HCT116 (cell line): ENCODE measurements at regions not wholly inside any gene's neighbourhood (a gene's known extent, or its start where the extent isn't known, plus 50 kb on each side); places are given as distances from the start of the nearest gene placed in this dataset.

Experiments used
- ATAC-seq: fragments of 200-7000 bp; cut with Tn5 transposase; 2 replicates; pipeline ENCODE4 v1.9.1; 2020; ENCODE audit warnings: mild to moderate bottlenecking, moderate library complexity
- BruUV-seq: library from RNA; stranded (reverse); fragments of 400-500 nt; replicated peaks from 2 replicates; lab custom pipeline; 2021; lab: Mats Ljungman, UMichigan
- CTCF ChIA-PET: fragments of 300-600 bp; sonication (Branson Sonifier 250); formaldehyde crosslinking; loops from one replicate; lab custom pipeline; 2021; ENCODE audit warnings: antibody characterized with exemption; lab: Charles Lee
- POLR2A ChIA-PET: fragments of 300-600, 350-600 bp; sonication (Branson Sonifier 250); formaldehyde crosslinking; loops from one replicate; lab custom pipeline; 2021; ENCODE audit warnings: antibody characterized with exemption; lab: Charles Lee
- RAD21 ChIA-PET, 2 experiments: fragments of 300-600 bp; sonication (Branson Sonifier 250); formaldehyde crosslinking; loops; one replicate each; lab custom pipeline; 2023; ENCODE audit warnings: low total read pairs in 2 of 2; ENCODE audit not compliant: uncharacterized antibody in 2 of 2, unreplicated experiment in 2 of 2, low non-redundant PET in 1 of 2; lab: Charles Lee
- DNase-seq: peaks from one replicate; pipeline ENCODE4 v3.0.0-alpha.2; 2010; ENCODE audit warnings: low read depth, low spot score
- H2AFZ ChIP-seq: fragments of 200-600 bp; shearing (Covaris generic), sonication (generic); 2 replicates; pipeline ENCODE4 v1.6.1; 2017; ENCODE audit warnings: low read depth, mixed run types, mixed read lengths, antibody characterized with exemption, low read length; ENCODE audit not compliant: poor library complexity, severe bottlenecking
- H3K27ac ChIP-seq: 2 replicates; pipeline ENCODE4 v1.5.1; 2012; ENCODE audit warnings: low read depth, low read length
- H3K27me3 ChIP-seq: fragments of 200-600 bp; sonication (generic); 2 replicates; pipeline ENCODE4 v1.6.1; 2016; ENCODE audit warnings: mixed run types, low read length, mixed read lengths; ENCODE audit not compliant: insufficient read depth
- H3K36me3 ChIP-seq, 2 experiments: fragments of 200-500 bp in 1 of 2; fragments of 200-600 bp in 1 of 2; sonication (Bioruptor generic) in 1 of 2; sonication (generic) in 1 of 2; 2 replicates each; pipeline versions ENCODE4 v1.5.1 to v1.6.1; 2014 to 2016; ENCODE audit warnings: low read length in 2 of 2, inconsistent platforms in 1 of 2, mixed read lengths in 1 of 2, mixed run types in 1 of 2; ENCODE audit not compliant: insufficient read depth in 2 of 2, control insufficient read depth in 1 of 2
- H3K4me1 ChIP-seq, 2 experiments: fragments of 200-600 bp in 1 of 2; sonication (generic) in 1 of 2; 2 replicates each; pipeline versions ENCODE4 v1.5.1 to v1.6.1; 2012 to 2017; ENCODE audit warnings: low read length in 2 of 2, inconsistent platforms in 1 of 2, mild to moderate bottlenecking in 1 of 2, mixed read lengths in 1 of 2, mixed run types in 1 of 2, moderate library complexity in 1 of 2; ENCODE audit not compliant: insufficient read depth in 2 of 2, control insufficient read depth in 1 of 2
- H3K4me2 ChIP-seq: fragments of 200-600 bp; sonication (generic); 2 replicates; pipeline ENCODE4 v1.6.1; 2017; ENCODE audit warnings: mixed run types, low read length, mixed read lengths
- H3K4me3 ChIP-seq, 2 experiments: fragments of 200-600 bp in 1 of 2; sonication (generic) in 1 of 2; replicated peaks in 1 of 2; 2 replicates each; pipeline ENCODE4 v1.5.1; 2011 to 2016; ENCODE audit warnings: low read length in 2 of 2, control low read depth in 1 of 2, low read depth in 1 of 2, mild to moderate bottlenecking in 1 of 2, mixed read lengths in 1 of 2, mixed run types in 1 of 2
- H3K79me2 ChIP-seq: fragments of 200-600 bp; sonication (generic); 2 replicates; pipeline ENCODE4 v1.6.1; 2017; ENCODE audit warnings: mild to moderate bottlenecking, mixed run types, low read length, moderate library complexity, mixed read lengths; ENCODE audit not compliant: insufficient read depth
- H3K9ac ChIP-seq: fragments of 200-600 bp; sonication (generic); 2 replicates; pipeline ENCODE4 v1.6.1; 2016; ENCODE audit warnings: low read length, mixed read lengths
- H3K9me2 ChIP-seq: fragments of 200-600 bp; sonication (generic), shearing (Covaris generic); 2 replicates; pipeline ENCODE4 v1.6.1; 2017; ENCODE audit warnings: mixed run types, mild to moderate bottlenecking, moderate library complexity; ENCODE audit not compliant: insufficient read depth
- H3K9me3 ChIP-seq, 2 experiments: fragments of 200-500 bp in 1 of 2; fragments of 200-600 bp in 1 of 2; sonication (Bioruptor generic) in 1 of 2; sonication (generic) in 1 of 2; 2 replicates each; pipeline ENCODE4 v1.6.1; 2014 to 2017; ENCODE audit warnings: low read length in 2 of 2, mixed read lengths in 2 of 2, inconsistent platforms in 1 of 2, low read depth in 1 of 2, mild to moderate bottlenecking in 1 of 2, mixed run types in 1 of 2, moderate library complexity in 1 of 2; ENCODE audit not compliant: control insufficient read depth in 1 of 2, insufficient read depth in 1 of 2
- H4K20me1 ChIP-seq: fragments of 200-600 bp; sonication (generic), shearing (Covaris generic); 2 replicates; pipeline ENCODE4 v1.6.1; 2017; ENCODE audit warnings: mixed run types, mild to moderate bottlenecking, moderate library complexity; ENCODE audit not compliant: insufficient read depth
- CBX3 ChIP-seq: IDR thresholded peaks from 2 replicates; pipeline ENCODE4 v1.6.1; 2012; ENCODE audit warnings: low read depth
- ELF1 ChIP-seq: IDR thresholded peaks from 2 replicates; pipeline ENCODE4 v1.6.1; 2012; ENCODE audit warnings: low read depth, borderline replicate concordance
- EZH2 ChIP-seq: fragments of 200-600 bp; sonication (generic); IDR thresholded peaks from 2 replicates; pipeline ENCODE4 v1.6.1; 2017; ENCODE audit warnings: antibody characterized with exemption, mixed run types
- FOSL1 ChIP-seq: IDR thresholded peaks from 2 replicates; pipeline ENCODE4 v1.6.1; 2012; ENCODE audit warnings: low read depth
- POLR2AphosphoS5 ChIP-seq: IDR thresholded peaks from 2 replicates; pipeline ENCODE4 v1.6.1; 2011; ENCODE audit warnings: mild to moderate bottlenecking, low read depth, low read length, moderate library complexity
- SP1 ChIP-seq: IDR thresholded peaks from 2 replicates; pipeline ENCODE4 v1.6.1; 2012; ENCODE audit warnings: low read depth
- SRF ChIP-seq: IDR thresholded peaks from 2 replicates; pipeline ENCODE4 v1.6.1; 2012; ENCODE audit warnings: low read depth
- ZFX ChIP-seq: fragments of 450-650 bp; IDR thresholded peaks from 2 replicates; pipeline ENCODE4 v1.6.1; 2017
- intact Hi-C: fragments of 100-400 bp; cut with micrococcal nuclease; formaldehyde crosslinking; loops from 2 replicates; pipeline ENCODE4 v1.10.0; 2022
- TF ChIP-seq, protein P1 (sequence below): IDR thresholded peaks from 2 replicates; pipeline ENCODE4 v1.6.1; 2012
- TF ChIP-seq, protein P2 (sequence below): IDR thresholded peaks from 2 replicates; pipeline ENCODE4 v1.6.1; 2012; ENCODE audit warnings: low read depth
- TF ChIP-seq, protein P3 (sequence below), 3 experiments: fragments of 200-600 bp in 1 of 3; sonication (generic) in 1 of 3; IDR thresholded peaks in 2 of 3; conservative IDR thresholded peaks in 1 of 3; 2 replicates each; pipeline ENCODE4 v1.5.1; 2012 to 2017; ENCODE audit warnings: low read depth in 2 of 3, low read length in 2 of 3, antibody characterized with exemption in 1 of 3, borderline replicate concordance in 1 of 3, control low read depth in 1 of 3, mild to moderate bottlenecking in 1 of 3, mixed read lengths in 1 of 3, mixed run types in 1 of 3, moderate library complexity in 1 of 3; ENCODE audit not compliant: insufficient read depth in 1 of 3

DNA sequence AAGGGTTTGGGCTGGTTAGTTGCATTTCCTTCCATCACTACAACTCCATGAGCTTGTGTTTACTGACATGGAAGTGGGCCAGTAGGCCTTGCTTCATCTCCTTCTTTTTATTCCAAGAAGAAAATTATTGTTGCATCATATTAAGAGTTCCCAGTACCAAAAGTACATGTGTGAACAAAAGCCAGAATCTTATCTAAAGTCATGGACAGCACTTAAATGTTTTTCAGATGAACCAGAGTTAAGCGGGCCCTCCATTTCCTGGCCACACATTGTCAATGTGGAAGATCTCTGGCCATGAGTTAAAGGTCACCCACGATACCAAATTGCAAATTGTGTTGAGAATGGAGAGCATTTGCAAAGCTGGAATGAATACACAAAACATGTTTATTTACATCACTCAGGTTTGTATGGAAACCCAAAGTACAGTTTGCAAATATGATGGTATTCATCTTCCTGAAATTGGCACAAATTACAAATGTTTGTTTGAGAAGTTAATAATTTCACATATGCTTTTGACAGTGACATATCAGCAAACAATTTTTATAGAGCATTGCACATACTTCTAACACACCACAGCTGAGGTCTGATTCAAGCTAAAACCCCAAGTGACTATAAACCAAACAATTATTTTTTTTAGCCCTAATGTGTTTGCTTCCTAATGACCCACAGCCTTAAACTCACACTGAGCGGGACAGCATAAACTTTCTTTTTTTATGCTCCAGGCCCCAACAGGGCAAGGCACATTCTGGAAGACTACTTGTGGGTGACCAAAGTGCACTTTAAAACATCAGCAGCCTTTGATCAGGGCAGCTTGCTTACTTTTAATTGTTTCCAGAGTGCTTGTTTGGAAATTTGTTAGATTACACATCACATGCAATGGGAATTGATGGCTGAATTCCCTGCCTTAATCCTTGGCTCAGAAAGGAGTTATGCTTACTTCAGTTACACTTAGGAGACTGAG, 502.9 kb upstream of the SLIT2 start:
- no peak overlapping the region for H3K27ac ChIP-seq
- no peak overlapping the region for H3K4me3 ChIP-seq
- CTCF ChIA-PET = no interaction called here
- no peaks in the 10 kb centered on the region for H4K20me1 ChIP-seq
- no peak overlapping the region for H3K4me2 ChIP-seq
- H3K36me3 ChIP-seq = no peaks in the 10 kb centered on the region
- TF ChIP-seq ELF1 (no peak), SP1 (no peak), CBX3 (no peak), SRF (no peak), FOSL1 (no peak), EZH2 (no peak), ZFX (no peak), POLR2AphosphoS5 (no peak)
- TF ChIP-seq, protein P1, sequence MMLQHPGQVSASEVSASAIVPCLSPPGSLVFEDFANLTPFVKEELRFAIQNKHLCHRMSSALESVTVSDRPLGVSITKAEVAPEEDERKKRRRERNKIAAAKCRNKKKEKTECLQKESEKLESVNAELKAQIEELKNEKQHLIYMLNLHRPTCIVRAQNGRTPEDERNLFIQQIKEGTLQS = no peak
- TF ChIP-seq, protein P2, sequence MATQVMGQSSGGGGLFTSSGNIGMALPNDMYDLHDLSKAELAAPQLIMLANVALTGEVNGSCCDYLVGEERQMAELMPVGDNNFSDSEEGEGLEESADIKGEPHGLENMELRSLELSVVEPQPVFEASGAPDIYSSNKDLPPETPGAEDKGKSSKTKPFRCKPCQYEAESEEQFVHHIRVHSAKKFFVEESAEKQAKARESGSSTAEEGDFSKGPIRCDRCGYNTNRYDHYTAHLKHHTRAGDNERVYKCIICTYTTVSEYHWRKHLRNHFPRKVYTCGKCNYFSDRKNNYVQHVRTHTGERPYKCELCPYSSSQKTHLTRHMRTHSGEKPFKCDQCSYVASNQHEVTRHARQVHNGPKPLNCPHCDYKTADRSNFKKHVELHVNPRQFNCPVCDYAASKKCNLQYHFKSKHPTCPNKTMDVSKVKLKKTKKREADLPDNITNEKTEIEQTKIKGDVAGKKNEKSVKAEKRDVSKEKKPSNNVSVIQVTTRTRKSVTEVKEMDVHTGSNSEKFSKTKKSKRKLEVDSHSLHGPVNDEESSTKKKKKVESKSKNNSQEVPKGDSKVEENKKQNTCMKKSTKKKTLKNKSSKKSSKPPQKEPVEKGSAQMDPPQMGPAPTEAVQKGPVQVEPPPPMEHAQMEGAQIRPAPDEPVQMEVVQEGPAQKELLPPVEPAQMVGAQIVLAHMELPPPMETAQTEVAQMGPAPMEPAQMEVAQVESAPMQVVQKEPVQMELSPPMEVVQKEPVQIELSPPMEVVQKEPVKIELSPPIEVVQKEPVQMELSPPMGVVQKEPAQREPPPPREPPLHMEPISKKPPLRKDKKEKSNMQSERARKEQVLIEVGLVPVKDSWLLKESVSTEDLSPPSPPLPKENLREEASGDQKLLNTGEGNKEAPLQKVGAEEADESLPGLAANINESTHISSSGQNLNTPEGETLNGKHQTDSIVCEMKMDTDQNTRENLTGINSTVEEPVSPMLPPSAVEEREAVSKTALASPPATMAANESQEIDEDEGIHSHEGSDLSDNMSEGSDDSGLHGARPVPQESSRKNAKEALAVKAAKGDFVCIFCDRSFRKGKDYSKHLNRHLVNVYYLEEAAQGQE = no peak
- TF ChIP-seq, protein P3, sequence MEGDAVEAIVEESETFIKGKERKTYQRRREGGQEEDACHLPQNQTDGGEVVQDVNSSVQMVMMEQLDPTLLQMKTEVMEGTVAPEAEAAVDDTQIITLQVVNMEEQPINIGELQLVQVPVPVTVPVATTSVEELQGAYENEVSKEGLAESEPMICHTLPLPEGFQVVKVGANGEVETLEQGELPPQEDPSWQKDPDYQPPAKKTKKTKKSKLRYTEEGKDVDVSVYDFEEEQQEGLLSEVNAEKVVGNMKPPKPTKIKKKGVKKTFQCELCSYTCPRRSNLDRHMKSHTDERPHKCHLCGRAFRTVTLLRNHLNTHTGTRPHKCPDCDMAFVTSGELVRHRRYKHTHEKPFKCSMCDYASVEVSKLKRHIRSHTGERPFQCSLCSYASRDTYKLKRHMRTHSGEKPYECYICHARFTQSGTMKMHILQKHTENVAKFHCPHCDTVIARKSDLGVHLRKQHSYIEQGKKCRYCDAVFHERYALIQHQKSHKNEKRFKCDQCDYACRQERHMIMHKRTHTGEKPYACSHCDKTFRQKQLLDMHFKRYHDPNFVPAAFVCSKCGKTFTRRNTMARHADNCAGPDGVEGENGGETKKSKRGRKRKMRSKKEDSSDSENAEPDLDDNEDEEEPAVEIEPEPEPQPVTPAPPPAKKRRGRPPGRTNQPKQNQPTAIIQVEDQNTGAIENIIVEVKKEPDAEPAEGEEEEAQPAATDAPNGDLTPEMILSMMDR (IDR thresholded peaks at IDR 0.05 in 2 of 3, conservative IDR thresholded peaks at IDR 0.05 in 1 of 3; ENCODE audit: borderline replicate concordance in 1 of 3, insufficient read depth in 1 of 3, low read depth in 2 of 3, low read length in 2 of 3) = no peak
- TF ChIP-seq, all 23 proteins: peak for 0
- no peaks in the 10 kb centered on the region; a peak in 1 of 4 replicates for H3K4me1 ChIP-seq
- RAD21 ChIA-PET = no interaction called here
- ATAC-seq (no peak), DNase-seq (no peak)
- H3K9me3 ChIP-seq = no peaks in the 10 kb centered on the region
- intact Hi-C loops = no loop called here
- H3K9me2 ChIP-seq = no peaks in the 10 kb centered on the region
- H3K79me2 ChIP-seq = no peaks in the 10 kb centered on the region
- H3K9ac ChIP-seq = no peak overlapping the region
- POLR2A ChIA-PET = no interaction called here
- BruUV-seq = no TSS peak
- H2AFZ ChIP-seq = no peak overlapping the region
- H3K27me3 ChIP-seq = no peaks in the 10 kb centered on the region
